Heart right ventricle (tissue), 16 donors: ENCODE measurements at regions not wholly inside any gene's neighbourhood (a gene's known extent, or its start where the extent isn't known, plus 50 kb on each side); places are given as distances from the start of the nearest gene placed in this dataset.

ENCODE experiments used
- ATAC-seq, 8 donors: fragments of 200-7000 bp; cut with Tn5 transposase; one replicate each; pipeline ENCODE4 v1.9.1; 2020; ENCODE audit warnings: mild to moderate bottlenecking in 8 of 8, moderate library complexity in 8 of 8, moderate number of reproducible peaks in 1 of 8
- DNase-seq, 2 donors: peaks; one replicate each; pipeline ENCODE4 v3.0.0-alpha.2; 2020
- H3K27ac ChIP-seq, 10 donors: fragments of 200-600 bp; sonication (generic) in 2 of 10; one replicate each; pipeline versions ENCODE4 v1.5.0 to v1.8.0; 2020 to 2022; ENCODE audit warnings: mild to moderate bottlenecking in 3 of 10
- H3K27me3 ChIP-seq, 7 donors: fragments of 200-600 bp; one replicate each; pipeline ENCODE4 v1.8.0; 2021 to 2022; ENCODE audit warnings: mild to moderate bottlenecking in 2 of 7
- H3K36me3 ChIP-seq, 9 donors: fragments of 200-600 bp; sonication (generic) in 1 of 9; one replicate each; pipeline versions ENCODE4 v1.5.0 to v1.8.0; 2020 to 2022; ENCODE audit warnings: mild to moderate bottlenecking in 2 of 9
- H3K4me1 ChIP-seq, 9 donors: fragments of 200-600 bp; sonication (generic) in 1 of 9; one replicate each; pipeline versions ENCODE4 v1.5.0 to v1.8.0; 2020 to 2022; ENCODE audit warnings: mild to moderate bottlenecking in 4 of 9
- H3K4me3 ChIP-seq, 10 donors: fragments of 200-600 bp; sonication (generic) in 2 of 10; one replicate each; pipeline versions ENCODE4 v1.5.0 to v1.8.0; 2020 to 2022; ENCODE audit warnings: mild to moderate bottlenecking in 7 of 10, moderate library complexity in 2 of 10
- H3K9me3 ChIP-seq, 11 donors: fragments of 200-600 bp in 10 of 11; sonication (generic) in 2 of 11; one replicate each; pipeline versions ENCODE4 v1.5.0 to v1.8.0; 2013 to 2022; ENCODE audit warnings: mild to moderate bottlenecking in 2 of 11, control low read depth in 1 of 11, moderate library complexity in 1 of 11
- CTCF ChIP-seq, 9 donors: fragments of 200-600 bp; sonication (generic) in 2 of 9; IDR thresholded peaks; one replicate each; pipeline versions ENCODE4 v1.5.0 to v1.8.0; 2021 to 2022; ENCODE audit warnings: antibody characterized with exemption in 9 of 9, mild to moderate bottlenecking in 5 of 9, moderate library complexity in 1 of 9
- WGBS, 2 donors: extraction: QIAGEN DNeasy Blood & Tissue Kit; methylation state at CpG; one replicate each; pipeline ENCODE4 v1.1.7; 2013; ENCODE audit warnings: inconsistent platforms in 1 of 2; 5-methylcytosine and 5-hydroxymethylcytosine counted together
- intact Hi-C, 10 donors: fragments of 100-400 bp; cut with DNase I; formaldehyde crosslinking; loops; one replicate each; pipeline versions ENCODE4 v1.11.1 to v1.14.2; 2022
- donor health status: Arrhythmogenic right ventricular cardiomyopathy.
- donor health status: ischemic (EF 13 %, LVEDD 7.1; RV severe dilation, severe dysfunction).
- donor health status: healthy with polysubstance abuse.
- donor health status: DM: no; HTN: yes; CAD: no.
- donor health status: DM: no; HTN: no; CAD: no.
- donor health status: ischemic (EF 25% LVEDD 6.9; RV normal size, moderate dysfunction).
- donor health status: ischemic (EF 25% LVEDD 5.7; RV mildly dilated, moderate dysfunction).
- donor health status: healthy.
- donor health status: DM: yes; HTN: yes; CAD: no.
- donor health status: Ischemic cardiomyopathy.
- donor health status: ischemic (EF 35%, LVEDD 5.7; RV mildly dilated, moderate dysfunction).
- donor health status: nonischemic (EF 11% LVEDD 7.7; RV severe dilation, severe dysfunction).
- donor health status: DM: yes; HTN: yes; CAD: no.
- donor health status: PGD.
- donor health status: ischemic (EF 29% LVEDD 5.4; RV normal size, mild dysfunction).
- donor health status: nonischemic (EF 23%, LVEDD 6.1; RV moderate dilation, normal function).

- Histone ChIP-seq H3K27ac (no peak overlapping the region), H3K4me1 (peaks cover 0 to 4% (median 0%) of the 10 kb centered on the region in 9 donors), H3K9me3 (peaks cover 0 to 21% (median 0%) of the 10 kb centered on the region in 11 donors), H3K36me3 (no peaks in the 10 kb centered on the region), H3K4me3 (no peak overlapping the region), H3K27me3 (no peaks in the 10 kb centered on the region)
- no peak for TF ChIP-seq CTCF (IDR thresholded peaks at IDR 0.05)
- no peak for ATAC-seq
- DNase-seq = no peak
- WGBS, 2 donors = 79 to 85% methylated on average over 3 of the region's 3 CpGs
- intact Hi-C loops = no loop called here
Observed at GRCh38 chr5:71843111-71843510, 124.0 kb downstream of the CARTPT start.

- no peak for TF ChIP-seq CTCF (IDR thresholded peaks at IDR 0.05)
- no peaks in the 10 kb centered on the region for H3K36me3 ChIP-seq
Observed at GRCh38 chr5:71844862-71845261, 125.8 kb downstream of the CARTPT start.

GRCh38 chr5:71859515-71859914, 140.4 kb downstream of the CARTPT start:
- WGBS, 2 donors = 51 to 52% methylated on average over 4 of the region's 4 CpGs
- Histone ChIP-seq H3K9me3 (peaks cover 0 to 39% (median 17%) of the 10 kb centered on the region in 11 donors), H3K36me3 (no peaks in the 10 kb centered on the region), H3K4me3 (no peak overlapping the region), H3K27me3 (no peaks in the 10 kb centered on the region), H3K27ac (no peak overlapping the region), H3K4me1 (peaks cover 0 to 13% (median 0%) of the 10 kb centered on the region in 9 donors)
- TF ChIP-seq CTCF (IDR thresholded peaks at IDR 0.05) = no peak
- intact Hi-C loops = no loop called here
- DNase-seq = no peak
- peak in 3 of 8 donors; percentile 44 to 90 (median 44) for ATAC-seq

More at GRCh38 chr5:71844862-71845261, 125.8 kb downstream of the CARTPT start:
- intact Hi-C loops = no loop called here
- Histone ChIP-seq H3K4me1 (no peaks in the 10 kb centered on the region), H3K27ac (no peak overlapping the region), H3K9me3 (peaks cover 0 to 31% (median under 1%) of the 10 kb centered on the region in 11 donors), H3K27me3 (no peaks in the 10 kb centered on the region), H3K4me3 (no peak overlapping the region)
- ATAC-seq = no peak
- no peak for DNase-seq
- WGBS, 2 donors = 94 to 95% methylated on average over 3 of the region's 3 CpGs

GRCh38 chr5:71860048-71860447, 141.0 kb downstream of the CARTPT start:
- ATAC-seq (no peak), DNase-seq (no peak)
- no peak for TF ChIP-seq CTCF (IDR thresholded peaks at IDR 0.05)
- Histone ChIP-seq H3K27me3 (no peaks in the 10 kb centered on the region), H3K4me1 (peaks cover 0 to 13% (median 0%) of the 10 kb centered on the region in 9 donors), H3K36me3 (no peaks in the 10 kb centered on the region), H3K9me3 (peaks cover 0 to 34% (median 12%) of the 10 kb centered on the region in 11 donors), H3K4me3 (no peak overlapping the region), H3K27ac (no peak overlapping the region)
- intact Hi-C loops = no loop called here
- 55 to 59% methylated on average over 3 of the region's 3 CpGs for WGBS, 2 donors
